Lung (tissue), 11 donors: ENCODE measurements at regions not wholly inside any gene's neighbourhood (a gene's known extent, or its start where the extent isn't known, plus 50 kb on each side); places are given as distances from the start of the nearest gene placed in this dataset.
A peak's percentile ranks its signal among the peaks of the same experiment; 100 is the strongest.

ENCODE experiments used
- ATAC-seq: fragments of 200-7000 bp; cut with Tn5 transposase; one replicate; pipeline ENCODE4 v1.9.1; 2020; ENCODE audit warnings: moderate number of reproducible peaks; ENCODE audit not compliant: insufficient read depth, low FRiP score
- DNase-seq, 3 donors: peaks; one replicate each; pipeline ENCODE4 v3.0.0-alpha.2; 2013 to 2017
- H3K27ac ChIP-seq, 2 donors: one replicate each; pipeline ENCODE4 v1.5.1; 2013; ENCODE audit warnings: mild to moderate bottlenecking in 2 of 2, moderate library complexity in 2 of 2, control low read depth in 1 of 2, inconsistent platforms in 1 of 2, low read depth in 1 of 2, low read length in 1 of 2
- H3K27me3 ChIP-seq, 3 donors: one replicate each; pipeline ENCODE4 v1.5.1; 2013; ENCODE audit warnings: low read length in 2 of 3; ENCODE audit not compliant: control insufficient read depth in 3 of 3, insufficient read depth in 3 of 3
- H3K36me3 ChIP-seq, 4 donors: one replicate each; pipeline ENCODE4 v1.5.1; 2013; ENCODE audit warnings: low read length in 4 of 4, mild to moderate bottlenecking in 1 of 4, moderate library complexity in 1 of 4; ENCODE audit not compliant: control insufficient read depth in 4 of 4, insufficient read depth in 4 of 4
- H3K4me1 ChIP-seq, 5 donors: one replicate each; pipeline ENCODE4 v1.5.1; 2013; ENCODE audit warnings: low read length in 5 of 5, mild to moderate bottlenecking in 2 of 5, moderate library complexity in 1 of 5; ENCODE audit not compliant: control insufficient read depth in 5 of 5, insufficient read depth in 5 of 5
- H3K4me3 ChIP-seq: one replicate; pipeline ENCODE4 v1.5.1; 2013; ENCODE audit warnings: mild to moderate bottlenecking, control low read depth, moderate library complexity
- H3K9ac ChIP-seq, 2 donors: one replicate each; pipeline ENCODE4 v1.5.1; 2013; ENCODE audit warnings: low read length in 2 of 2, control low read depth in 1 of 2; ENCODE audit not compliant: insufficient read depth in 1 of 2
- H3K9me3 ChIP-seq, 4 donors: one replicate each; pipeline ENCODE4 v1.5.1; 2013; ENCODE audit warnings: low read length in 3 of 4, mild to moderate bottlenecking in 1 of 4, moderate library complexity in 1 of 4; ENCODE audit not compliant: control insufficient read depth in 4 of 4, insufficient read depth in 3 of 4
- WGBS, 2 donors: extraction: QIAGEN DNeasy Blood & Tissue Kit; methylation state at CpG; one replicate each; pipeline ENCODE4 v1.1.7; 2013; 5-methylcytosine and 5-hydroxymethylcytosine counted together
- TF ChIP-seq, protein P1 (sequence below): IDR thresholded peaks from 2 replicates; pipeline ENCODE4 v1.5.1; 2012; ENCODE audit warnings: mild to moderate bottlenecking; ENCODE audit errors: control extremely low read depth, extremely low read depth
- donor health status: control.
- donor health status: control.
- donor health status: Bipolar disorder and iron deficiency.
- donor health status: healthy.
- donor health status: DM: yes; HTN: yes; CAD: no.

DNA sequence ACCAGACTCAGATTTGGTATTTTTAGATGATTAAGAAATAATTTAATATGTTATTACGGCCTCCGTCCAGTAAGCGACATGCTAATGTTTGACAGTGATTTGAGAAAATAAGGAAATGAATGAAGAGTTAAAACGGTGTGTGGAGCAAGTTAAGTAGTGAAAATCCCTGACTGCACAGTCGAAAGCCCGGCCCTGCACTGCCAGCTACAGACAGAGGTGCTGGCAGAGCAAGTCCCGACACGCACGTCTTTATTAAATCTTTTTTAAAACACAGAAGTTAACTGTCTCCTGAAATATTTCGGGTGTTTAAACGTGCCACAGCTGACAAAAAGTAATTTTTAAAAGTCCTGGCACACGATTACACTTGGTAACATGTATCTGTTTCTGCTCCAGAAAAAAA lies 293.4 kb upstream of the RNF32 start:
- ATAC-seq = no peak
- Histone ChIP-seq H3K27me3 (no peaks in the 10 kb centered on the region), H3K4me3 (no peak overlapping the region), H3K36me3 (no peaks in the 10 kb centered on the region), H3K4me1 (peaks cover 0 to 3% (median 0%) of the 10 kb centered on the region in 5 donors), H3K27ac (no peak overlapping the region), H3K9ac (no peak overlapping the region), H3K9me3 (peaks cover 0 to 4% (median under 1%) of the 10 kb centered on the region in 4 donors)
- TF ChIP-seq, protein P1, sequence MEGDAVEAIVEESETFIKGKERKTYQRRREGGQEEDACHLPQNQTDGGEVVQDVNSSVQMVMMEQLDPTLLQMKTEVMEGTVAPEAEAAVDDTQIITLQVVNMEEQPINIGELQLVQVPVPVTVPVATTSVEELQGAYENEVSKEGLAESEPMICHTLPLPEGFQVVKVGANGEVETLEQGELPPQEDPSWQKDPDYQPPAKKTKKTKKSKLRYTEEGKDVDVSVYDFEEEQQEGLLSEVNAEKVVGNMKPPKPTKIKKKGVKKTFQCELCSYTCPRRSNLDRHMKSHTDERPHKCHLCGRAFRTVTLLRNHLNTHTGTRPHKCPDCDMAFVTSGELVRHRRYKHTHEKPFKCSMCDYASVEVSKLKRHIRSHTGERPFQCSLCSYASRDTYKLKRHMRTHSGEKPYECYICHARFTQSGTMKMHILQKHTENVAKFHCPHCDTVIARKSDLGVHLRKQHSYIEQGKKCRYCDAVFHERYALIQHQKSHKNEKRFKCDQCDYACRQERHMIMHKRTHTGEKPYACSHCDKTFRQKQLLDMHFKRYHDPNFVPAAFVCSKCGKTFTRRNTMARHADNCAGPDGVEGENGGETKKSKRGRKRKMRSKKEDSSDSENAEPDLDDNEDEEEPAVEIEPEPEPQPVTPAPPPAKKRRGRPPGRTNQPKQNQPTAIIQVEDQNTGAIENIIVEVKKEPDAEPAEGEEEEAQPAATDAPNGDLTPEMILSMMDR = no peak
- WGBS, 2 donors = 73 to 78% methylated on average over 12 of the region's 12 CpGs
- DNase-seq = no peak

DNA sequence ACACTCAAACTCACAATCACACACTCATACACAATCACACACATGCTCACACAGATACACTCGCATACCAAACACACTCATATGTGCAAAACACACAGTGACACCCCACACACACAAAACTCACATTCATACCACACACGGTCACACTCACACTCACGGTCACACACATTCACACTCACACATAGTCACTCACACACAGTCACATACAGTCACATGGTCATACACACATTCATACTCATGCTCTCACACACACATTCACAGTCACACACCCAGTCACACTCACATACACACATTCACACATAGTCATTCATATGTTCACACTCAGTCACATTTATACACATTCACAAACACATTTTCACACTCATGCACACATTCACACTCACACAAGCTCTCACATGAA lies 296.0 kb upstream of the RNF32 start:
- H3K9me3 ChIP-seq = peaks cover 0 to 4% (median under 1%) of the 10 kb centered on the region in 4 donors
- DNase-seq = no peak
- H3K4me3 ChIP-seq = no peak overlapping the region
- WGBS, 2 donors = 93 to 98% methylated on average over 3 of the region's 3 CpGs
- H3K27me3 ChIP-seq = no peaks in the 10 kb centered on the region
- TF ChIP-seq, protein P1 = no peak
- no peak overlapping the region for H3K27ac ChIP-seq
- H3K4me1 ChIP-seq = peaks cover 0 to 3% (median 0%) of the 10 kb centered on the region in 5 donors
- H3K9ac ChIP-seq = no peak overlapping the region
- H3K36me3 ChIP-seq = no peaks in the 10 kb centered on the region
- no peak for ATAC-seq

DNA sequence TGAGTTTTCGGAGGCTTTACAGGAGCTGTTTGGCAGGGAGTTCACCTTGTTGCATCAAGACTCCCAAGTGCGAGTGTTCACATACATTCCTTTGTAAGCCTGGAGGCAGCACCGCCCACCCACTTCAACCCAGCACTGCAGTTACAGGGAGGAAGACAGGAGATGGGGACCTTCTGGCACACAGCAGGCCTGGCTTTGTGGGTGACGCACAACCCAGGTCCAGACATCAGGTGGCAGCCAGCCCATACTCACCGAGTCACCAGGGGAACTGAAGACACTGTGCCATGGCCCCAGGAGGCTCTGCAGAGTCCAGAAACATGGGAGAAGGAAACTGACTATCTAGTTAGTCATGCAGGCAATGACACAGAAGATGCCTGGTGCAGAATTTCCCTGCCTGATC lies 305.9 kb upstream of the RNF32 start:
- Histone ChIP-seq H3K9me3 (peaks cover 0 to 7% (median 3%) of the 10 kb centered on the region in 4 donors), H3K27me3 (no peaks in the 10 kb centered on the region), H3K27ac (no peak overlapping the region), H3K4me3 (no peak overlapping the region), H3K9ac (no peak overlapping the region), H3K36me3 (no peaks in the 10 kb centered on the region), H3K4me1 (no peaks in the 10 kb centered on the region)
- ATAC-seq (no peak), DNase-seq (peak in 1 of 3 donors; percentile 57)
- 75 to 86% methylated on average over 5 of the region's 5 CpGs for WGBS, 2 donors
- TF ChIP-seq, protein P1 = no peak

DNA sequence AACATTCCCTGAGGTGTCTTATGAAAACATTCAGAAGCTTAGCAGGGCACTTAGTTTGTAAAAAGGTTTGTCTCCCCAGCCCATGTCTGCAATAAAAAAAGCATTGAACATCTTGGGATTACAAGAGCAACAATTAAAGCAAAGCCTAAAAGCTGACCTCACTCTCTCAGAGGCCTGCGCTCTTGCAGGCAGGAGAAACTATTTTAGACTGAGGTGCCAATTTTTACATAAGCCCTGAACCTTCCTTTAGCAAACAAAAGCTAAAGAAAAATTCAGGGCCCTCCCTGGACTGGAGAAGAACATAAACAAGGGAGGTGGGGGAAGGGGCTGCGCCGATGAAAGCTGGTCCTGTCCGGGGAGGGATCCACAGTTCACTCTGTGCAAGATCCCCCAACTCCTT lies 312.7 kb upstream of the RNF32 start:
- WGBS, 2 donors = 40 to 55% methylated on average over 4 of the region's 4 CpGs
- Histone ChIP-seq H3K27me3 (no peaks in the 10 kb centered on the region), H3K9me3 (peaks cover 0 to 8% (median 3%) of the 10 kb centered on the region in 4 donors), H3K27ac (no peak overlapping the region), H3K4me3 (no peak overlapping the region), H3K9ac (no peak overlapping the region), H3K36me3 (no peaks in the 10 kb centered on the region), H3K4me1 (peaks cover 0 to 21% (median 0%) of the 10 kb centered on the region in 5 donors)
- ATAC-seq (no peak), DNase-seq (peak in 1 of 3 donors; percentile 20)
- TF ChIP-seq, protein P1 = no peak
